ENCODE measurements at regions not wholly inside any gene's neighbourhood (a gene's known extent, or its start where the extent isn't known, plus 50 kb on each side); places are given as distances from the start of the nearest gene placed in this dataset.

DNA sequence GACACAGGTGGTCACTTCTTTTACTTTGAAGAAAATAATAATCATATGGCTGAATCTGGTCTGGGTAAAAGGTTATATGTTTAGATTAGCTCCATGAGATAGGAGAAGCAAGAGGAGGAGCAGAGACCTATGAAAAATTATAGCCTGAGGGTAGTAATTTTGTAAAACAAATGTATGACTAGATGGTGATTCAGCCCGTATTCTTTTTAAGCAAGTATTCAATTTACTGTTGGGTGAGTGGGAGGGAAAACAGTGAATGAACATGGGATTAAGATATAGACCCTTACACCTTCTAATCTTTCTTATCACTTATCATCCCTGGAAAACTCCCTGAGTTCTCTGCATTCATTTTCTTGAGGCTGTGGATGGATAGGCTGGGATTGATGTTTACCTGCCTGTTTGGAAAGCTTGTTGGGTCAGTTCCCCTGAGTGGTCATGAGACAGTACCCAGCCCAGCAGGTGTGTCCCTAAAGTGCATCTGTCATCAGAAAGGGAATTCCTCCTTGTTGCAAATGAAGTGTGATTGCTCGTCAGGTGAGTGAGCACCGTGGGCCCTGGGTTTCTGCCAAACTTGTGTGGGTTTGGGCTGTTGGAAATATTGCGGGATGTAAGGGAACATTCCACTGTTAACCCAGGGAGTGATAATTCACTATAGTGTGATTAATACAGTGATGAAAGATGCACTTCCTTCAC, 101.2 kb upstream of the GDNF start:
- no peak for TF ChIP-seq EZH2phosphoT487 (IDR thresholded peaks at IDR 0.05; ENCODE audit: insufficient read depth, low read depth)
- TF ChIP-seq EZH2 (IDR thresholded peaks at IDR 0.05; ENCODE audit: insufficient read depth, poor library complexity, severe bottlenecking), result no peak

Data from GM23248 (cell line).